ENCODE measurements at regions not wholly inside any gene's neighbourhood (a gene's known extent, or its start where the extent isn't known, plus 50 kb on each side); places are given as distances from the start of the nearest gene placed in this dataset.

DNA sequence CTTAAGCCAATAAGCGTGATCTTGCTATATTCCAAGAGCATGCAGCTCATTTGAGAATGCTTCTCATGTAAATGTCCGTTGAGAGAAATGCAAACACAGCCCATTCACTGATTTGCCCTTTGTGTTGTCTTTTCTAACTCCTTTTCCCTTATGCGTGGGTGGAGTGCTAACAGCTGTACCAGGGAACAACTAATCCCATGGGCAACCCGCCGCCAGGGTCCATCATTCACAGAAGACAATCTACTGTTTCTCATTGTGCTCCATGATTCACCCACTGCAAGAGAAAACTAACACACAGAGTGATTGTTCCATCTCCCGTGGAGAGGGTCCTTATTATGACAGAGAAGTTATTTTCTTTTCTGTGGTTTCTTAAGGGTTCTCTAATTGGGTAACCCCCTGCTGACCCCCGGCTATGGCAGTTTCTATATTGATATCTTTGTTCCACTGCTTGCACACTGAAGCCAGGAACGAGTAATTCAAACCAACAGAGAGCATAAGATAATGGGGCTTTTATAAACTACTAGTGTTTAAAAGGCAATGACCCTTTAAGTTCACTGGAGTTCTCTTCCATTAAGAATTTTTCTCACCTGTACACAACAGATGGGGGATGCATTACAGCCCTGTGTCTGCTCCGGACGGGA lies 298.7 kb downstream of the BAMBI start:
- no peak overlapping the region for H3K27ac Mint-ChIP-seq
- no peak overlapping the region for H3K4me3 ChIP-seq
- 0 out of 3 replicates have a peak, but pooled peaks cover 4% of the 10 kb centered on the region for H3K9me3 Mint-ChIP-seq
- no peak; the same call in 2 of the 3 replicates for ATAC-seq
- H3K4me1 Mint-ChIP-seq, result peaks cover 10% of the 10 kb centered on the region
- no peak for DNase-seq (ENCODE audit: low spot score)
- H3K4me1 ChIP-seq (ENCODE audit: insufficient read depth), result peaks cover 9% of the 10 kb centered on the region; the same call in 1 of the 2 replicates
- no peaks in the 10 kb centered on the region for H3K36me3 Mint-ChIP-seq (ENCODE audit: low read depth)
- H2AFZ ChIP-seq, result peak overlapping the region; percentile 39
- H3K27ac ChIP-seq (ENCODE audit: low read depth), result no peak overlapping the region
- H3K27me3 ChIP-seq (ENCODE audit: insufficient read depth), result no peaks in the 10 kb centered on the region
- H4K20me1 ChIP-seq (replicated peaks; ENCODE audit: insufficient read depth), result no peaks in the 10 kb centered on the region
- H3F3A ChIP-seq (replicated peaks; ENCODE audit: low read depth), result no peaks in the 10 kb centered on the region
- no peak overlapping the region for H3K4me3 Mint-ChIP-seq
- H3K9me2 ChIP-seq (ENCODE audit: insufficient read depth), result 0 out of 2 replicates have a peak, but pooled peaks cover 4% of the 10 kb centered on the region
- peaks cover 4% of the 10 kb centered on the region for H3K27me3 Mint-ChIP-seq (ENCODE audit: insufficient read depth, low read depth, poor library complexity)
- H3K79me2 ChIP-seq (replicated peaks; ENCODE audit: insufficient read depth), result no peaks in the 10 kb centered on the region
- no peaks in the 10 kb centered on the region for H3K36me3 ChIP-seq (ENCODE audit: insufficient read depth)
- peak overlapping the region; percentile 21; the same call in 1 of the 2 replicates for H3K4me2 ChIP-seq
- TF ChIP-seq ZNF114 (CRISPR knock-in tag; IDR thresholded peaks at IDR 0.05) (no peak), CTCF (conservative IDR thresholded peaks at IDR 0.05; ENCODE audit: low read depth in 2 of 2) (no peak), ZNF331 (CRISPR knock-in tag; IDR thresholded peaks at IDR 0.05; ENCODE audit: low read depth) (no peak), JUNB (IDR thresholded peaks at IDR 0.05; ENCODE audit: unreplicated experiment) (no peak), NANOG (IDR thresholded peaks at IDR 0.05; ENCODE audit: borderline replicate concordance) (no peak), EZH2phosphoT487 (IDR thresholded peaks at IDR 0.05; ENCODE audit: unreplicated experiment) (no peak)

- Histone ChIP-seq H3K79me2 (replicated peaks; ENCODE audit: insufficient read depth) (no peaks in the 10 kb centered on the region), H3K27me3 (ENCODE audit: insufficient read depth) (no peaks in the 10 kb centered on the region), H3K4me1 (ENCODE audit: insufficient read depth) (peaks cover 9% of the 10 kb centered on the region; the same call in 1 of the 2 replicates), H3K4me2 (no peak overlapping the region), H3K36me3 (ENCODE audit: insufficient read depth) (no peaks in the 10 kb centered on the region), H3K4me3 (no peak overlapping the region), H4K20me1 (replicated peaks; ENCODE audit: insufficient read depth) (no peaks in the 10 kb centered on the region), H3K9me2 (ENCODE audit: insufficient read depth) (0 out of 2 replicates have a peak, but pooled peaks cover 4% of the 10 kb centered on the region), H3K27ac (ENCODE audit: low read depth) (no peak overlapping the region), H2AFZ (no peak overlapping the region), H3F3A (replicated peaks; ENCODE audit: low read depth) (no peaks in the 10 kb centered on the region)
- Mint-ChIP-seq H3K27me3 (ENCODE audit: insufficient read depth, low read depth, poor library complexity) (peaks cover 4% of the 10 kb centered on the region), H3K9me3 (0 out of 3 replicates have a peak, but pooled peaks cover 4% of the 10 kb centered on the region), H3K4me3 (no peak overlapping the region), H3K4me1 (peaks cover 10% of the 10 kb centered on the region), H3K36me3 (ENCODE audit: low read depth) (no peaks in the 10 kb centered on the region), H3K27ac (no peak overlapping the region)
- ATAC-seq (no peak), DNase-seq (ENCODE audit: low spot score) (no peak)
- TF ChIP-seq NANOG (IDR thresholded peaks at IDR 0.05; ENCODE audit: borderline replicate concordance) (no peak), ZNF114 (CRISPR knock-in tag; IDR thresholded peaks at IDR 0.05) (no peak), REST (IDR thresholded peaks at IDR 0.05; ENCODE audit: unreplicated experiment) (no peak), JUNB (IDR thresholded peaks at IDR 0.05; ENCODE audit: unreplicated experiment) (no peak), EZH2phosphoT487 (IDR thresholded peaks at IDR 0.05; ENCODE audit: unreplicated experiment) (no peak), ZNF331 (CRISPR knock-in tag; IDR thresholded peaks at IDR 0.05; ENCODE audit: low read depth) (no peak), EZH2 (IDR thresholded peaks at IDR 0.05; ENCODE audit: low read depth, unreplicated experiment) (no peak)
- TF ChIP-seq, protein P1, sequence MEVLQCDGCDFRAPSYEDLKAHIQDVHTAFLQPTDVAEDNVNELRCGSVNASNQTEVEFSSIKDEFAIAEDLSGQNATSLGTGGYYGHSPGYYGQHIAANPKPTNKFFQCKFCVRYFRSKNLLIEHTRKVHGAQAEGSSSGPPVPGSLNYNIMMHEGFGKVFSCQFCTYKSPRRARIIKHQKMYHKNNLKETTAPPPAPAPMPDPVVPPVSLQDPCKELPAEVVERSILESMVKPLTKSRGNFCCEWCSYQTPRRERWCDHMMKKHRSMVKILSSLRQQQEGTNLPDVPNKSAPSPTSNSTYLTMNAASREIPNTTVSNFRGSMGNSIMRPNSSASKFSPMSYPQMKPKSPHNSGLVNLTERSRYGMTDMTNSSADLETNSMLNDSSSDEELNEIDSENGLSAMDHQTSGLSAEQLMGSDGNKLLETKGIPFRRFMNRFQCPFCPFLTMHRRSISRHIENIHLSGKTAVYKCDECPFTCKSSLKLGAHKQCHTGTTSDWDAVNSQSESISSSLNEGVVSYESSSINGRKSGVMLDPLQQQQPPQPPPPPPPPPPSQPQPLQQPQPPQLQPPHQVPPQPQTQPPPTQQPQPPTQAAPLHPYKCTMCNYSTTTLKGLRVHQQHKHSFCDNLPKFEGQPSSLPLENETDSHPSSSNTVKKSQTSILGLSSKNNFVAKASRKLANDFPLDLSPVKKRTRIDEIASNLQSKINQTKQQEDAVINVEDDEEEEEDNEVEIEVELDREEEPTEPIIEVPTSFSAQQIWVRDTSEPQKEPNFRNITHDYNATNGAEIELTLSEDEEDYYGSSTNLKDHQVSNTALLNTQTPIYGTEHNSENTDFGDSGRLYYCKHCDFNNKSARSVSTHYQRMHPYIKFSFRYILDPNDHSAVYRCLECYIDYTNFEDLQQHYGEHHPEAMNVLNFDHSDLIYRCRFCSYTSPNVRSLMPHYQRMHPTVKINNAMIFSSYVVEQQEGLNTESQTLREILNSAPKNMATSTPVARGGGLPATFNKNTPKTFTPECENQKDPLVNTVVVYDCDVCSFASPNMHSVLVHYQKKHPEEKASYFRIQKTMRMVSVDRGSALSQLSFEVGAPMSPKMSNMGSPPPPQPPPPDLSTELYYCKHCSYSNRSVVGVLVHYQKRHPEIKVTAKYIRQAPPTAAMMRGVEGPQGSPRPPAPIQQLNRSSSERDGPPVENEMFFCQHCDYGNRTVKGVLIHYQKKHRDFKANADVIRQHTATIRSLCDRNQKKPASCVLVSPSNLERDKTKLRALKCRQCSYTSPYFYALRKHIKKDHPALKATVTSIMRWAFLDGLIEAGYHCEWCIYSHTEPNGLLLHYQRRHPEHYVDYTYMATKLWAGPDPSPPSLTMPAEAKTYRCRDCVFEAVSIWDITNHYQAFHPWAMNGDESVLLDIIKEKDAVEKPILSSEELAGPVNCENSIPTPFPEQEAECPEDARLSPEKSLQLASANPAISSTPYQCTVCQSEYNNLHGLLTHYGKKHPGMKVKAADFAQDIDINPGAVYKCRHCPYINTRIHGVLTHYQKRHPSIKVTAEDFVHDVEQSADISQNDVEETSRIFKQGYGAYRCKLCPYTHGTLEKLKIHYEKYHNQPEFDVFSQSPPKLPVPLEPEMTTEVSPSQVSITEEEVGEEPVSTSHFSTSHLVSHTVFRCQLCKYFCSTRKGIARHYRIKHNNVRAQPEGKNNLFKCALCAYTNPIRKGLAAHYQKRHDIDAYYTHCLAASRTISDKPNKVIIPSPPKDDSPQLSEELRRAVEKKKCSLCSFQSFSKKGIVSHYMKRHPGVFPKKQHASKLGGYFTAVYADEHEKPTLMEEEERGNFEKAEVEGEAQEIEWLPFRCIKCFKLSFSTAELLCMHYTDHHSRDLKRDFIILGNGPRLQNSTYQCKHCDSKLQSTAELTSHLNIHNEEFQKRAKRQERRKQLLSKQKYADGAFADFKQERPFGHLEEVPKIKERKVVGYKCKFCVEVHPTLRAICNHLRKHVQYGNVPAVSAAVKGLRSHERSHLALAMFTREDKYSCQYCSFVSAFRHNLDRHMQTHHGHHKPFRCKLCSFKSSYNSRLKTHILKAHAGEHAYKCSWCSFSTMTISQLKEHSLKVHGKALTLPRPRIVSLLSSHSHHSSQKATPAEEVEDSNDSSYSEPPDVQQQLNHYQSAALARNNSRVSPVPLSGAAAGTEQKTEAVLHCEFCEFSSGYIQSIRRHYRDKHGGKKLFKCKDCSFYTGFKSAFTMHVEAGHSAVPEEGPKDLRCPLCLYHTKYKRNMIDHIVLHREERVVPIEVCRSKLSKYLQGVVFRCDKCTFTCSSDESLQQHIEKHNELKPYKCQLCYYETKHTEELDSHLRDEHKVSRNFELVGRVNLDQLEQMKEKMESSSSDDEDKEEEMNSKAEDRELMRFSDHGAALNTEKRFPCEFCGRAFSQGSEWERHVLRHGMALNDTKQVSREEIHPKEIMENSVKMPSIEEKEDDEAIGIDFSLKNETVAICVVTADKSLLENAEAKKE (CRISPR knock-in tag; IDR thresholded peaks at IDR 0.05), result no peak
Observed at GRCh38 chr10:28977518-28977917, 300.2 kb downstream of the BAMBI start.

Measured in GM23338 (cell line).